ENCODE measurements at regions not wholly inside any gene's neighbourhood (a gene's known extent, or its start where the extent isn't known, plus 50 kb on each side); places are given as distances from the start of the nearest gene placed in this dataset.

- POLR2A ChIA-PET, result no interaction called here
- intact Hi-C loops (cut with micrococcal nuclease), result loop anchor here in 1 of 2 donors (2.0 to 5.0 kb wide), 2 partner anchors 51 to 209 kb away; no protein-coding TSS in a partner anchor
These were observed 396.6 kb upstream of the KLF6 start for GRCh38 chr10:4181621-4182049.

DNA sequence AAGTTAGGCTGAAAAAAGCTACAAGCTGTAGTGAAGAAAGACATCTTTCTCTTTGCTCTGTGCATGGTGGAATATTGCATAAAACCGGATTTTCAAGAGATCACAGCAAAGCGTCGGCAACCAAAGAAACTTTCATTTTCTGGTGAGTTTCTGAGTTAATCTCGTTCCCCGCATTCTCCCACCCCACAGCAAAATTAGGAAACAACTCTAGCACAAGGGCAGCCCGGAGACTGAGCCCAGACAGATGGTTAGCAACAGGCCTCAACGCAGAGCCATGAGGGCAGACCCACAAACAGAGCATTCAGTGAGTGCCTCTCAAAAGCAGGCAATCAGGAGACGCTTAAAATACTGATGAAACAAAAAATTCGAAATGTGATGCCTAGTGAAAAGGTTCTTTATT, 396.1 kb upstream of the KLF6 start:
- no peaks in the 10 kb centered on the region for H3K4me1 ChIP-seq (ENCODE audit: control insufficient read depth in 2 of 2, insufficient read depth in 2 of 2, low read length in 2 of 2)
- H3K4me3 Mint-ChIP-seq, result peak overlapping the region in 1 of 10 donors; percentile 33
- no peak overlapping the region for H3K27ac ChIP-seq (ENCODE audit: low read depth, low read length)
- intact Hi-C loops (cut with micrococcal nuclease), result loop anchor here in 1 of 2 donors (5.0 kb wide), 1 partner anchor 209 kb away; no protein-coding TSS in a partner anchor
- peak overlapping the region in 1 of 9 donors; percentile 88 for H3K27ac Mint-ChIP-seq
- H3K9me3 ChIP-seq (ENCODE audit: control insufficient read depth in 2 of 3, low read length in 3 of 3), result no peaks in the 10 kb centered on the region
- no peaks in the 10 kb centered on the region for H3K27me3 ChIP-seq (ENCODE audit: control insufficient read depth in 2 of 2, insufficient read depth in 2 of 2, low read length in 2 of 2)
- no peak overlapping the region for H3K4me3 ChIP-seq (ENCODE audit: low read length)
- POLR2A ChIA-PET, result no interaction called here
- ATAC-seq, result no peak
- H3K9me3 Mint-ChIP-seq, result peaks cover 0 to 12% (median 0%) of the 10 kb centered on the region in 11 donors
- H3K4me1 Mint-ChIP-seq, result peaks cover 0 to 23% (median 3%) of the 10 kb centered on the region in 7 donors
- H3K36me3 Mint-ChIP-seq, result peaks cover 0 to 8% (median 0%) of the 10 kb centered on the region in 5 donors
- no peaks in the 10 kb centered on the region for H3K27me3 Mint-ChIP-seq
- CTCF ChIA-PET, result interaction anchor here (0.6 kb wide), 1 partner anchor 11 kb away, joined by 3 read pairs; no protein-coding TSS in a partner anchor
- no peak for DNase-seq
- H3K36me3 ChIP-seq (ENCODE audit: control insufficient read depth in 2 of 3, insufficient read depth in 3 of 3, low read length in 3 of 3), result no peaks in the 10 kb centered on the region

More at GRCh38 chr10:4181621-4182049, 396.6 kb upstream of the KLF6 start:
- no peak overlapping the region for H3K27ac ChIP-seq (ENCODE audit: low read depth, low read length)
- peak overlapping the region in 1 of 9 donors; percentile 88 for H3K27ac Mint-ChIP-seq
- H3K27me3 ChIP-seq (ENCODE audit: control insufficient read depth in 2 of 2, insufficient read depth in 2 of 2, low read length in 2 of 2), result no peaks in the 10 kb centered on the region
- H3K27me3 Mint-ChIP-seq, result no peaks in the 10 kb centered on the region
- peaks cover 0 to 12% (median 0%) of the 10 kb centered on the region in 11 donors for H3K9me3 Mint-ChIP-seq
- no peak for ATAC-seq
- H3K9me3 ChIP-seq (ENCODE audit: control insufficient read depth in 2 of 3, low read length in 3 of 3), result no peaks in the 10 kb centered on the region
- no peaks in the 10 kb centered on the region for H3K4me1 ChIP-seq (ENCODE audit: control insufficient read depth in 2 of 2, insufficient read depth in 2 of 2, low read length in 2 of 2)
- no peaks in the 10 kb centered on the region for H3K36me3 ChIP-seq (ENCODE audit: control insufficient read depth in 2 of 3, insufficient read depth in 3 of 3, low read length in 3 of 3)
- CTCF ChIA-PET, result no interaction called here
- peaks cover 0 to 8% (median 0%) of the 10 kb centered on the region in 5 donors for H3K36me3 Mint-ChIP-seq
- H3K4me1 Mint-ChIP-seq, result peaks cover 0 to 25% (median 3%) of the 10 kb centered on the region in 7 donors
- no peak overlapping the region for H3K4me3 ChIP-seq (ENCODE audit: low read length)
- no peak for DNase-seq
- peak overlapping the region in 1 of 10 donors; percentile 74 for H3K4me3 Mint-ChIP-seq

- no peaks in the 10 kb centered on the region for H3K4me1 ChIP-seq (ENCODE audit: control insufficient read depth in 2 of 2, insufficient read depth in 2 of 2, low read length in 2 of 2)
- ChIA-PET CTCF (no interaction called here), POLR2A (no interaction called here)
- H3K4me1 Mint-ChIP-seq, result peaks cover 0 to 18% (median 4%) of the 10 kb centered on the region in 7 donors
- intact Hi-C loops (cut with micrococcal nuclease), result no loop called here
- ATAC-seq, result no peak
- no peak overlapping the region for H3K4me3 Mint-ChIP-seq
- H3K4me3 ChIP-seq (ENCODE audit: low read length), result no peak overlapping the region
- H3K9me3 ChIP-seq (ENCODE audit: control insufficient read depth in 2 of 3, low read length in 3 of 3), result no peaks in the 10 kb centered on the region
- H3K27ac Mint-ChIP-seq, result no peak overlapping the region
- peaks cover 0 to 10% (median 3%) of the 10 kb centered on the region in 5 donors for H3K36me3 Mint-ChIP-seq
- peaks cover 0 to 12% (median 0%) of the 10 kb centered on the region in 11 donors for H3K9me3 Mint-ChIP-seq
- no peaks in the 10 kb centered on the region for H3K27me3 ChIP-seq (ENCODE audit: control insufficient read depth in 2 of 2, insufficient read depth in 2 of 2, low read length in 2 of 2)
- H3K36me3 ChIP-seq (ENCODE audit: control insufficient read depth in 2 of 3, insufficient read depth in 3 of 3, low read length in 3 of 3), result no peaks in the 10 kb centered on the region
- no peak overlapping the region for H3K27ac ChIP-seq (ENCODE audit: low read depth, low read length)
- H3K27me3 Mint-ChIP-seq, result peaks cover 0 to 4% (median 0%) of the 10 kb centered on the region in 5 donors
- DNase-seq, result no peak
These were observed 392.8 kb upstream of the KLF6 start for GRCh38 chr10:4177791-4178190.

- peaks cover 0 to 13% (median 3%) of the 10 kb centered on the region in 7 donors for H3K4me1 Mint-ChIP-seq
- no peak for DNase-seq
- Histone ChIP-seq H3K27ac (ENCODE audit: low read depth, low read length) (no peak overlapping the region), H3K9me3 (ENCODE audit: control insufficient read depth in 2 of 3, low read length in 3 of 3) (no peaks in the 10 kb centered on the region), H3K4me3 (ENCODE audit: low read length) (no peak overlapping the region), H3K36me3 (ENCODE audit: control insufficient read depth in 2 of 3, insufficient read depth in 3 of 3, low read length in 3 of 3) (no peaks in the 10 kb centered on the region), H3K27me3 (ENCODE audit: control insufficient read depth in 2 of 2, insufficient read depth in 2 of 2, low read length in 2 of 2) (no peaks in the 10 kb centered on the region), H3K4me1 (ENCODE audit: control insufficient read depth in 2 of 2, insufficient read depth in 2 of 2, low read length in 2 of 2) (no peaks in the 10 kb centered on the region)
- H3K9me3 Mint-ChIP-seq, result peaks cover 0 to 16% (median 4%) of the 10 kb centered on the region in 11 donors
- no peak overlapping the region for H3K4me3 Mint-ChIP-seq
- H3K27ac Mint-ChIP-seq, result no peak overlapping the region
- ChIA-PET CTCF (no interaction called here), POLR2A (no interaction called here)
- intact Hi-C loops (cut with micrococcal nuclease), result no loop called here
- no peak for ATAC-seq
- H3K36me3 Mint-ChIP-seq, result peaks cover 0 to 15% (median 5%) of the 10 kb centered on the region in 5 donors
- peaks cover 0 to 4% (median 0%) of the 10 kb centered on the region in 5 donors for H3K27me3 Mint-ChIP-seq
These were observed 391.7 kb upstream of the KLF6 start for GRCh38 chr10:4176500-4177281.

DNA sequence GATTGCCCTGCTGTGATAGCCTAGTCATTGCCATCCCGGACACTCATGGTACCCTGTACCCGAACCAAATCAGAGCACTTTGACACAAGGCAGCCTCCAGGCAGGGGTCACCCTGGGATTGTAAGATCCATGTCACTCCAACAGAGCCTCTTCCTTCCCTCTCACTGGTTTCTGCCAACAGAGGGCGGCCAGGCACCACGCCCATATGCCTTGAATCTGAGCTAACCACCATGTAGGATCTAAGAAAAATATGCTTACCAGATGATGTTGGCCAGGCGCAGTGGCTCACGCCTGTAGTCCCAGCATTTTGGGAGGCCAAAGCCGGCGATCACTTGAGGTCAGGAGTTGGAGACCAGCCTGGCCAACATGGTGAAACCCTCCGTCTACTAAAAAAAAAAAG, 389.2 kb upstream of the KLF6 start:
- H3K27ac ChIP-seq (ENCODE audit: low read depth, low read length), result no peak overlapping the region
- no peaks in the 10 kb centered on the region for H3K36me3 ChIP-seq (ENCODE audit: control insufficient read depth in 2 of 3, insufficient read depth in 3 of 3, low read length in 3 of 3)
- intact Hi-C loops (cut with micrococcal nuclease), result no loop called here
- no peak for DNase-seq
- H3K4me3 ChIP-seq (ENCODE audit: low read length), result no peak overlapping the region
- Mint-ChIP-seq H3K9me3 (peaks cover 0 to 12% (median 4%) of the 10 kb centered on the region in 11 donors), H3K27ac (no peak overlapping the region), H3K4me1 (peaks cover 0 to 4% (median 0%) of the 10 kb centered on the region in 7 donors), H3K4me3 (no peak overlapping the region), H3K36me3 (peaks cover 0 to 9% (median 5%) of the 10 kb centered on the region in 5 donors), H3K27me3 (peaks cover 0 to 4% (median 0%) of the 10 kb centered on the region in 5 donors)
- H3K27me3 ChIP-seq (ENCODE audit: control insufficient read depth in 2 of 2, insufficient read depth in 2 of 2, low read length in 2 of 2), result no peaks in the 10 kb centered on the region
- ATAC-seq, result no peak
- ChIA-PET POLR2A (no interaction called here), CTCF (no interaction called here)
- no peaks in the 10 kb centered on the region for H3K9me3 ChIP-seq (ENCODE audit: control insufficient read depth in 2 of 3, low read length in 3 of 3)
- H3K4me1 ChIP-seq (ENCODE audit: control insufficient read depth in 2 of 2, insufficient read depth in 2 of 2, low read length in 2 of 2), result no peaks in the 10 kb centered on the region

DNA sequence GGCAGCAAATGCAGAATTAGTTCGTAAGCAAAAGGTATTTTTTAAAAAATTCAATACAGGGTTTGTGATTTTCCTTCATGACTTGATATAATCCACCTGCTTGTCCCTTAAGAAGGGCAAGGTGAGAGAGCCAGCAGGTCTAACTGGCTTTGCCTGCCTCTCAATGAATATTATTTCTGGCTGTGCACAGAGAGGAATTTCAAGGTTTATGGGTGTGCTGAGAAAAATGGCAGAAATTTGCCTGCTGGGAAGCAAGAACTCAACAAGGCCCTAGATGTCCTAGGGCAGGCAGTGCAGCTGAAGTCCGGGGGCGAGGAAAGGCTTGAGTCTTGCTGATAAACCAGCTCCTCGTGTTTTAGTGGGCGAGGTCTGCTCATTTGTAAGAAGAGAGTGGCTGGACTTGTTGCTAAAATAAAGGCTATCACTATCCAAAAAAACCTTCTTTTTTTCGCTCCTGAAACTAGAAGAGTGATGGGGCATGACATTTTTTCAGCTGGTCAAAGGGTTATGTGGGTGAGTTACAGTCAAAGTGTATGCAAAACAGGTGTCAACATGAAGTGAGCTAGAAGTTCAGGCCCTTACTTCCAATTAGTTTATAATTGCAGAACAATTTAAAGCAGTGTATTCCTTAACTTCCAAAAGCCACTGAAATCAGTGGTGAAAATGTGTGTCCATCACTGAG, 385.8 kb upstream of the KLF6 start:
- no peak overlapping the region for H3K27ac ChIP-seq (ENCODE audit: low read depth, low read length)
- H3K36me3 ChIP-seq (ENCODE audit: control insufficient read depth in 2 of 3, insufficient read depth in 3 of 3, low read length in 3 of 3), result no peaks in the 10 kb centered on the region
- peaks cover 0 to 1% (median 0%) of the 10 kb centered on the region in 7 donors for H3K4me1 Mint-ChIP-seq
- peaks cover 0 to 12% (median 4%) of the 10 kb centered on the region in 11 donors for H3K9me3 Mint-ChIP-seq
- H3K27me3 ChIP-seq (ENCODE audit: control insufficient read depth in 2 of 2, insufficient read depth in 2 of 2, low read length in 2 of 2), result no peaks in the 10 kb centered on the region
- POLR2A ChIA-PET, result no interaction called here
- no peak overlapping the region for H3K27ac Mint-ChIP-seq
- no peak overlapping the region for H3K4me3 ChIP-seq (ENCODE audit: low read length)
- no peaks in the 10 kb centered on the region for H3K9me3 ChIP-seq (ENCODE audit: control insufficient read depth in 2 of 3, low read length in 3 of 3)
- DNase-seq, result no peak
- H3K4me1 ChIP-seq (ENCODE audit: control insufficient read depth in 2 of 2, insufficient read depth in 2 of 2, low read length in 2 of 2), result no peaks in the 10 kb centered on the region
- no peak for ATAC-seq
- no peak overlapping the region for H3K4me3 Mint-ChIP-seq
- peaks cover 0 to 8% (median 5%) of the 10 kb centered on the region in 5 donors for H3K36me3 Mint-ChIP-seq
- H3K27me3 Mint-ChIP-seq, result peaks cover 0 to 6% (median 0%) of the 10 kb centered on the region in 5 donors
- intact Hi-C loops (cut with micrococcal nuclease), result no loop called here
- CTCF ChIA-PET, result interaction anchor here (0.7 kb wide), 2 partner anchors 10 to 28 kb away, joined by 3 to 4 read pairs; no protein-coding TSS in a partner anchor

All from naive thymus-derived CD4-positive, alpha-beta T cell (primary cell).